Esophagus (tissue), 2 donors: ENCODE measurements at regions not wholly inside any gene's neighbourhood (a gene's known extent, or its start where the extent isn't known, plus 50 kb on each side); places are given as distances from the start of the nearest gene placed in this dataset.

Source experiments
- H3K27ac ChIP-seq, 2 donors: one replicate each; pipeline ENCODE4 v1.5.1; 2013; ENCODE audit warnings: low read depth in 2 of 2, mild to moderate bottlenecking in 2 of 2, inconsistent platforms in 1 of 2, low read length in 1 of 2, moderate library complexity in 1 of 2
- H3K27me3 ChIP-seq, 2 donors: one replicate each; pipeline ENCODE4 v1.6.1; 2013; ENCODE audit warnings: low read length in 2 of 2, control low read depth in 1 of 2, mild to moderate bottlenecking in 1 of 2; ENCODE audit not compliant: insufficient read depth in 2 of 2, control insufficient read depth in 1 of 2
- H3K36me3 ChIP-seq, 2 donors: one replicate each; pipeline ENCODE4 v1.6.1; 2013; ENCODE audit warnings: low read length in 1 of 2; ENCODE audit not compliant: control insufficient read depth in 2 of 2, insufficient read depth in 2 of 2
- H3K4me1 ChIP-seq, 2 donors: one replicate each; pipeline ENCODE4 v1.6.1; 2013; ENCODE audit warnings: low read length in 1 of 2; ENCODE audit not compliant: control insufficient read depth in 2 of 2, insufficient read depth in 2 of 2
- H3K4me3 ChIP-seq, 2 donors: one replicate each; pipeline ENCODE4 v1.5.1; 2013; ENCODE audit warnings: low read length in 2 of 2, mild to moderate bottlenecking in 2 of 2, low read depth in 1 of 2, moderate library complexity in 1 of 2
- H3K9me3 ChIP-seq, 2 donors: one replicate each; pipeline ENCODE4 v1.6.1; 2013; ENCODE audit warnings: mild to moderate bottlenecking in 2 of 2, low read depth in 1 of 2, low read length in 1 of 2, moderate library complexity in 1 of 2; ENCODE audit not compliant: control insufficient read depth in 2 of 2, insufficient read depth in 1 of 2
- WGBS, 2 donors: extraction: QIAGEN DNeasy Blood & Tissue Kit; methylation state at CpG; one replicate each; pipeline ENCODE4 v1.1.7; 2013; 5-methylcytosine and 5-hydroxymethylcytosine counted together
- donor health status: healthy with polysubstance abuse.
- donor health status: Bipolar disorder and iron deficiency.

DNA sequence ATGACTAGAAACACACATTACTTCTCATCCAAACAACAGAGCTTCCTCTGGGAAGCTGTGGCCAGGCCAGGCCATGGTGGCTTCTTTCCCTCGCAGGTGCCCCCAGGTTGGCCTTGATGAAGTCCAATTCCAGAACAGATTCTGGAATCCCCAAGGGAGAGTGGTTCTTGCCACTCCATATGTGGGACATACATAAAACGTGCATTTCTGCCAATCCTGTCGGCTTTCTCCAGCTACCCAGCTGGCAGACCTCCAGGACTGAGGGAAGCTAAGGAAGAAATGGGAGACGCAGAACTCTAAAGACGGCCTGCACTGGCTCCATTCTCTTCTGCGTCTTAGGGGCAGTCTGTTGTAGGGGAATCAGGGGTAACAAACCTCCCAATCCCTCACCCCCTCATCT is 219.2 kb upstream of the CDH5 start:
- WGBS, 2 donors = 72 to 79% methylated on average over 6 of the region's 6 CpGs
- H3K27me3 ChIP-seq = no peaks in the 10 kb centered on the region
- H3K9me3 ChIP-seq = no peaks in the 10 kb centered on the region
- no peak overlapping the region for H3K27ac ChIP-seq
- H3K4me3 ChIP-seq = no peak overlapping the region
- no peaks in the 10 kb centered on the region for H3K36me3 ChIP-seq
- H3K4me1 ChIP-seq = no peaks in the 10 kb centered on the region

DNA sequence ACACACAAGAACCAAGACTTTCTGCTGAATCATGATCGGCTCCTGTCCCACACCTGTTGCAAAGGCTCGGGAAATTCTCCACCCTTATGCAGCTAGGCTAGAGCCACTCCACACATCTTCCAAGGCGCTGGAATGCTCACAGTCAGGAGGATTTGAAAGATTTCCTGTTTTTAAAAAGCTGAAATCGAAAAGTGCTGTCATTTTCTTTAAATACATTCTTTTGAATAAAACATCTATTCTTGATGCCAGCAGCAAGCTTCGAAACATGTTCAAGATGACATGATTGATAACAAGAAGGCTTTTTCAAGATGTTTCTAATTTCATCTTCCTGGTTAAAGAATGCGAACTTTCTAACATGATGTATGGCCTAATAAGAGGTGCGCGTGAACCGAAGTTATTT is 219.7 kb upstream of the CDH5 start:
- Histone ChIP-seq H3K9me3 (no peaks in the 10 kb centered on the region), H3K27me3 (no peaks in the 10 kb centered on the region), H3K4me1 (no peaks in the 10 kb centered on the region), H3K27ac (no peak overlapping the region), H3K36me3 (no peaks in the 10 kb centered on the region), H3K4me3 (no peak overlapping the region)
- 73 to 78% methylated on average over 9 of the region's 9 CpGs for WGBS, 2 donors

DNA sequence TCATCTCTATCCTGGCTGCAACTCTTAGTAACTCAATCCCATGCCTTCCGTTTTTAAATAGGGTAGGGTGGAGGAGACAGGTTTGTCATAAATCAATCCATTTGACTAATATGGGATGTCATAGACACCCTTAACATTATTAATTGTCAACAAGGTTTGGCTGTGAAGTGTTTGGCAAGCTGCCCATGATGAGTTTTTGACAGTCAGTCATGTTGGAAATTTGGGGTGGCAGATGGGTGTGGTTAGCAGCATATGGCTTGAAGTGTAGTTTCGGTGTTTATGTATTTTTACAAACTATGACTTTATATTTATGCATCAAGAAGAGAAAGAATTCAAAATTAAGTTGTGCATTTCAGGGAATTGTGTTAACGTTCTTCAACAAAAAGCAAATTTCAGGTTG is 221.8 kb upstream of the CDH5 start:
- Histone ChIP-seq H3K36me3 (no peaks in the 10 kb centered on the region), H3K27me3 (no peaks in the 10 kb centered on the region), H3K4me3 (no peak overlapping the region), H3K27ac (no peak overlapping the region), H3K9me3 (no peaks in the 10 kb centered on the region), H3K4me1 (no peaks in the 10 kb centered on the region)
- whole genome bisulfite sequencing, 2 donors = 88 to 92% methylated on average over 3 of the region's 3 CpGs

DNA sequence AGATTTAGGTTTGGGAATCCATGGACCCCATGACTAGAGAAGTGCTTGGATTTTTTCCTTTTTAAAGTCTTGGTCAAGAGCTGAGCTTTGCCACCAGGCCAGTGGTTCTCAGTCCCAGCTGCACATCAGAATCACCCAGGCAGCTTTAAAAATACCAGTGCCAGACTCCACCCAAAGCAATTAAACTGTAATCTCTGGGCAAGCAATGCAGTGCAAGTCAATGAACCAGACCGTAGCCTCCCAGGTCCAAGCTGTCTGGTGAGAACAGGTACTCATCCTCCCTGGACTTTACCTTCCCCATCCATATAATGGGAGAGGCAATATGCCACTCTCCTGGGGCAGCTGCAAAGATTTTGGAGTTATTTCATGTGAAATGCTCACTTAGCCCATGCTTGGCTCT is 223.1 kb upstream of the CDH5 start:
- no peak overlapping the region for H3K27ac ChIP-seq
- H3K9me3 ChIP-seq = no peaks in the 10 kb centered on the region
- 56 to 57% methylated on average over 1 of the region's 1 CpG for WGBS, 2 donors
- no peaks in the 10 kb centered on the region for H3K27me3 ChIP-seq
- H3K4me1 ChIP-seq = no peaks in the 10 kb centered on the region
- H3K36me3 ChIP-seq = no peaks in the 10 kb centered on the region
- no peak overlapping the region for H3K4me3 ChIP-seq

DNA sequence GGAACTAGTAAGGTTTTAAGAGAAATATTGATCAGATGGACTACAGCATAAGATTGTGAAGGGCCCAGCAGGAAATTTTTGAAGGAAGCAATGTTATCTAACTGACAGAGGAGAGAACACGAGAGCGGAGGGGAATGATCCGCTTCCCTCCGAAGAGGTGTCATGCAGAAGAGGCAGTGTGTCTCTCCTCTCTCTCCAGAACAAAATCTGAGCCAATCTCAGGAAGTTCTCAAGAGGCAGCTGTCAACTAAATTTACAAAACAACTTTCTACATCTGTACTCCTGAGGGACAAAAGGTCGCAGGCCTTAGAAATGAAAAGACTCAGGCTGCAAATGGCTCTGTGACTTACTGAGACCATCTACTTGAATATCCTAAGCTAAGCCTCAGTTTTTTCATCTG is 224.6 kb upstream of the CDH5 start:
- H3K4me1 ChIP-seq = no peaks in the 10 kb centered on the region
- no peak overlapping the region for H3K27ac ChIP-seq
- H3K9me3 ChIP-seq = no peaks in the 10 kb centered on the region
- H3K27me3 ChIP-seq = no peaks in the 10 kb centered on the region
- H3K4me3 ChIP-seq = no peak overlapping the region
- H3K36me3 ChIP-seq = no peaks in the 10 kb centered on the region
- WGBS, 2 donors = 81 to 92% methylated on average over 5 of the region's 5 CpGs

DNA sequence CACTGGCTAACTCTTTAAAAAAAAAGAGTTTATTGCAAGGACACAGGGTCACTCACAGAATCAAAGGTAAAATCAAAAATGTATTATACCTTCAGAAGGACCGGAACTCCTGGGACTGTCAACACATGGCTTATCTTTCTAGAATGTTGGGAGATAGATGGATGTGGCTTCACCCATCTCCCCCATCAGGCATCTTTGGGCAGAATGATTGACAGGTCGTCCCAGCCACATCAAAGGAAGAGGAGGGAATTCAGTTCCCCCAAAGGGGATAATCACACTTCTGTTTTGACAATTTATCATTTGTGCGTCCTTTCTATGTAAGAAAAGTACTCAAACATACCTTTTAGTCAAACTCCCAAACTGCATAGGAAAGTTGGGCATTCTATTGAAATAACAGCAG is 228.6 kb upstream of the CDH5 start:
- Histone ChIP-seq H3K27me3 (no peaks in the 10 kb centered on the region), H3K36me3 (no peaks in the 10 kb centered on the region), H3K4me3 (no peak overlapping the region), H3K27ac (no peak overlapping the region), H3K9me3 (no peaks in the 10 kb centered on the region), H3K4me1 (peaks cover 0 to 3% of the 10 kb centered on the region in 2 donors)
- 68 to 76% methylated on average over 3 of the region's 3 CpGs for WGBS, 2 donors

DNA sequence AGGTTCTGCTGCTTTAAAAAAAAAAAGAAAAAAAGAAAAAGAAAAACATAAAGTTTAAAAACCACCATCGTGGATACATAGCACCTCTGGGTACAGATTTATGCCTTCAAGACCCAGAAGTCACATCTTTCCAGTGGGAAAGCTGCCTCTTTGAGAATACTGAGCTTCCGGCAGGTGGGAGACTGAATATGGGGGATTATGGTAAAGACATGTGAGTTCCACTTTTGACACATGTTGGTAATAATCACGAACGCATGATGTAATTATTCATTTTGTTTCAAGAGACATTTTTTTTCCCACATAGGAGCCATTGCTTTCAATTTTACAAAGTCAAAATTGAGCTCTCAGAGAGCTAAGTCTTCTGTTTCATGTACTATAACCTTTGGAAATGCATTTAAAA is 229.7 kb upstream of the CDH5 start:
- Histone ChIP-seq H3K36me3 (no peaks in the 10 kb centered on the region), H3K9me3 (no peaks in the 10 kb centered on the region), H3K27ac (no peak overlapping the region), H3K27me3 (no peaks in the 10 kb centered on the region), H3K4me1 (peaks cover 0 to 3% of the 10 kb centered on the region in 2 donors), H3K4me3 (no peak overlapping the region)
- 72 to 74% methylated on average over 4 of the region's 4 CpGs for WGBS, 2 donors

DNA sequence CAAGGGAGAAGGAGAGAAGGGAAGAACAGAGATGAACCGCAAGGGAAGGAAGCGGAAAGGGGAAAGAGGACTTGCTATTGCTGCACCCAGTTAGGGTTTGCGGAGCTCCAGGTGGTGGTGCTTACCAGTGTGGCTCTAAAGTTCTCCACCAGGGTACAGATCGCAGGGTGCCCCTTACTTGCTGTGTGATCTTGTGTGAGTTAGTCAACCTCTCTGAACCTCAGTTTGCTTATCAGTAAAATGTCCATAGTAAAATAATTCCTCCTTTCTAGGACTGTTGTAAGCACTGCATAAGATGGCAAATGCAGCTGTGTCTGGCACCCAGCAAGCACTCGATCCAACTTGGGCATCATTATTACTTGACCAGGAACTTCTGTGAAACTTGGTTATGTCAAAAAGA is 230.7 kb upstream of the CDH5 start:
- no peak overlapping the region for H3K27ac ChIP-seq
- peaks cover 0 to 3% of the 10 kb centered on the region in 2 donors for H3K4me1 ChIP-seq
- H3K9me3 ChIP-seq = no peaks in the 10 kb centered on the region
- 88 to 90% methylated on average over 5 of the region's 5 CpGs for WGBS, 2 donors
- no peaks in the 10 kb centered on the region for H3K36me3 ChIP-seq
- no peak overlapping the region for H3K4me3 ChIP-seq
- no peaks in the 10 kb centered on the region for H3K27me3 ChIP-seq

DNA sequence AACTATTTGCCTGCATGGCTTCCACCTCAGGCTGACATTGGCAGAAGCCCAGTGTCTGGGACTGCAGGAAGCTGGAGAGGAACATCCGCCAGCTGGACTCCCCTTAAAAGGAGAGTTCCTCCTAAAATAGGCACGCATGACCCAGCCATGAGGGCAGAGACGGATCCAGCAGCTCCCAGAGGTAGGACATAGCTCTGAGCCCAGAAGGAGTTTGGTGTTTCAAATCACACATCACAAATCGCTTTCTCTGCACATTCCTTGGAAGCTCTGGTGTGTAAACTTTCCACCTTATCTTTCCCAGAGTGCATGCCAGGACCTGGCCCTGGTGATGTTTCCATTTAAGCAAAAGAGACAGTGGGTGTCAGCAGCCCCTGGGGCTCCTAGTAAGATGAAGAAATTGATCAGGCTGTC is 231.1 kb upstream of the CDH5 start:
- WGBS, 2 donors = 19 to 36% methylated on average over 4 of the region's 4 CpGs

DNA sequence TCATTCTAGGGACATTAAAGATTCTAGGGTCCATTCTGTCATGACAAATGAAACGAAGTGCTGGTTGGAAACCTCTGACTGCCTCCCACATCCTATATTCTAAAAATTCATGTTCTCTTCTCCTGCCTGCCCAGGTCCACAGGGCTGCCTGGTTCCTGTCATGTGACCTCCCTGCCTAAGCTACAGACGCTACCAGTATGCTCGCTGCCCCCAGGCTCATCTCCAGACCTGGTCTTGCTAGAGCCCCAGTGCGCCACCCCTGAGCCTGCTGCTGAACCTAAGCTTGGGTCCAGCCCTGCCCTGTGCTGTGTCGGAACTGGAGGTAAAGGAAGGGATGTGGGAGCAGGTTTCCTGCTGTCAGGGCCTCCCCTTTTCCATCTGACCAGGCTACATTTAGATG is 231.6 kb upstream of the CDH5 start:
- no peak overlapping the region for H3K27ac ChIP-seq
- H3K4me1 ChIP-seq = peaks cover 0 to 3% of the 10 kb centered on the region in 2 donors
- no peaks in the 10 kb centered on the region for H3K27me3 ChIP-seq
- H3K9me3 ChIP-seq = no peaks in the 10 kb centered on the region
- H3K36me3 ChIP-seq = no peaks in the 10 kb centered on the region
- H3K4me3 ChIP-seq = no peak overlapping the region
- 70 to 78% methylated on average over 5 of the region's 5 CpGs for WGBS, 2 donors

More for the DNA sequence above, 231.1 kb upstream of the CDH5 start:
- peaks cover 0 to 3% of the 10 kb centered on the region in 2 donors for H3K4me1 ChIP-seq
- no peaks in the 10 kb centered on the region for H3K36me3 ChIP-seq
- no peak overlapping the region for H3K27ac ChIP-seq
- no peaks in the 10 kb centered on the region for H3K27me3 ChIP-seq
- no peak overlapping the region for H3K4me3 ChIP-seq
- no peaks in the 10 kb centered on the region for H3K9me3 ChIP-seq
